ENCODE measurements at regions not wholly inside any gene's neighbourhood (a gene's known extent, or its start where the extent isn't known, plus 50 kb on each side); places are given as distances from the start of the nearest gene placed in this dataset.

DNA sequence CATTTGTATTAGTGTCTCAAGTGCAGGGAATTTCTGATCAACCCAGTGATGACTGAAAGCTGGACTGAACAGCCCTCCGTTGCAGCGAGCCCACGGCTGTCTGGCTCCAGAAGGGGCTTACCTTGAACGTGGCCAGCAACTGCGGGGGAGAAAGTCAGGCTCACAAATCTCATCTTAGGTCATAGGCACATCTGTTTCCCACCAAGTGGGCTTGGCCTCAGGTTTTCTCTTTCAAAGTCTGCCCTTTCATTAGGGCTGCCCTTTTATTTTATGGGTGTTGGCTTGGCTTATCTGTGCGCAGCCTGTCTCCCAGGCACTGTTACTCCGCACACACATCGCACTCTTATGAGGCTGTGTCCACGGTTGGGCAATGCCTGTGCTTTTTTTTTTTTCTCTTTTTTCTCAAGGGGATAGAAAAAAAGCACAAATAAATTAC is 178.0 kb downstream of the JCAD start:
- Histone ChIP-seq H2BK120ac (ENCODE audit: low read depth, low read length, poor library complexity, severe bottlenecking) (no peak overlapping the region), H4K20me1 (ENCODE audit: control insufficient read depth, insufficient read depth, insufficient read length) (no peaks in the 10 kb centered on the region), H2AK5ac (ENCODE audit: insufficient read length, low read length) (no peak overlapping the region), H2BK20ac (ENCODE audit: low read depth, low read length, poor library complexity, severe bottlenecking) (no peak overlapping the region), H2BK12ac (ENCODE audit: insufficient read length, low read depth, low read length) (no peak overlapping the region), H3K4me2 (ENCODE audit: insufficient read depth, insufficient read length, low read length) (no peak overlapping the region), H4K91ac (ENCODE audit: insufficient read length, low read depth, low read length) (no peak overlapping the region), H3K23me2 (ENCODE audit: insufficient read length, low read depth, low read length, poor library complexity, severe bottlenecking) (no peaks in the 10 kb centered on the region), H3K9me3 (ENCODE audit: control insufficient read depth, low read depth, low read length) (no peaks in the 10 kb centered on the region), H3K27ac (ENCODE audit: insufficient read length, low read depth, low read length) (no peak overlapping the region), H3K4me1 (ENCODE audit: insufficient read depth, low read length) (no peaks in the 10 kb centered on the region), H3K79me2 (ENCODE audit: insufficient read depth, low read length) (no peaks in the 10 kb centered on the region), H2BK15ac (ENCODE audit: low read depth, low read length) (no peak overlapping the region), H3K27me3 (ENCODE audit: insufficient read depth, low read length) (no peaks in the 10 kb centered on the region), H4K8ac (replicated peaks; ENCODE audit: insufficient read length, low read depth, low read length) (no peak overlapping the region), H3K23ac (ENCODE audit: insufficient read length, low read depth, low read length) (no peak overlapping the region), H3K56ac (ENCODE audit: insufficient read length, low read depth, low read length) (no peak overlapping the region), H3K18ac (ENCODE audit: insufficient read length, low read depth, low read length) (no peak overlapping the region), H3T11ph (ENCODE audit: low read length) (no peak overlapping the region), H3K14ac (ENCODE audit: insufficient read depth, low read length) (no peak overlapping the region), H2AFZ (ENCODE audit: low read length) (no peak overlapping the region), H2BK5ac (ENCODE audit: insufficient read length, low read length) (no peak overlapping the region), H4K5ac (ENCODE audit: insufficient read length, low read depth, low read length) (no peak overlapping the region), H3K9ac (ENCODE audit: extremely low read depth, insufficient read length, low read length) (no peak overlapping the region), H3K79me1 (ENCODE audit: insufficient read depth, low read depth, low read length, poor library complexity, severe bottlenecking) (no peaks in the 10 kb centered on the region), H3K4ac (ENCODE audit: low read depth, low read length) (no peak overlapping the region)
- WGBS (ENCODE audit: extremely low coverage, insufficient read length, low lambda C conversion rate) = no CpG with 5 or more reads among the region's 9 CpGs
- H3K36me3 Mint-ChIP-seq (ENCODE audit: insufficient read depth in 1 of 3, low read depth in 3 of 3) = no peaks in the 10 kb centered on the region
- H3K9me3 Mint-ChIP-seq = no peaks in the 10 kb centered on the region; a peak in 1 of 5 replicates
- TF ChIP-seq, protein P1, sequence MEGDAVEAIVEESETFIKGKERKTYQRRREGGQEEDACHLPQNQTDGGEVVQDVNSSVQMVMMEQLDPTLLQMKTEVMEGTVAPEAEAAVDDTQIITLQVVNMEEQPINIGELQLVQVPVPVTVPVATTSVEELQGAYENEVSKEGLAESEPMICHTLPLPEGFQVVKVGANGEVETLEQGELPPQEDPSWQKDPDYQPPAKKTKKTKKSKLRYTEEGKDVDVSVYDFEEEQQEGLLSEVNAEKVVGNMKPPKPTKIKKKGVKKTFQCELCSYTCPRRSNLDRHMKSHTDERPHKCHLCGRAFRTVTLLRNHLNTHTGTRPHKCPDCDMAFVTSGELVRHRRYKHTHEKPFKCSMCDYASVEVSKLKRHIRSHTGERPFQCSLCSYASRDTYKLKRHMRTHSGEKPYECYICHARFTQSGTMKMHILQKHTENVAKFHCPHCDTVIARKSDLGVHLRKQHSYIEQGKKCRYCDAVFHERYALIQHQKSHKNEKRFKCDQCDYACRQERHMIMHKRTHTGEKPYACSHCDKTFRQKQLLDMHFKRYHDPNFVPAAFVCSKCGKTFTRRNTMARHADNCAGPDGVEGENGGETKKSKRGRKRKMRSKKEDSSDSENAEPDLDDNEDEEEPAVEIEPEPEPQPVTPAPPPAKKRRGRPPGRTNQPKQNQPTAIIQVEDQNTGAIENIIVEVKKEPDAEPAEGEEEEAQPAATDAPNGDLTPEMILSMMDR (conservative IDR thresholded peaks at IDR 0.05) = no peak
- H3K4me3 Mint-ChIP-seq = no peak overlapping the region
- peaks cover 7% of the 10 kb centered on the region for H3K27me3 Mint-ChIP-seq (ENCODE audit: low read depth)
- H3K27ac Mint-ChIP-seq = no peak overlapping the region
- H3K4me1 Mint-ChIP-seq = no peaks in the 10 kb centered on the region
- no peak for DNase-seq
